ENCODE measurements at regions not wholly inside any gene's neighbourhood (a gene's known extent, or its start where the extent isn't known, plus 50 kb on each side); places are given as distances from the start of the nearest gene placed in this dataset.
A peak's percentile ranks its signal among the peaks of the same experiment; 100 is the strongest.
"Not testable (repeated sequence)": the region's sequence is repeated elsewhere in the genome, so short reads cannot be mapped to it uniquely, and the experiment has no call there.

- DNase-seq: no peak
These were observed 128.0 kb downstream of the ATP23 start for GRCh38 chr12:58069268-58069963.

GRCh38 chr12:58071994-58072393 lies 130.6 kb downstream of the ATP23 start:
- no peak for DNase-seq

DNA sequence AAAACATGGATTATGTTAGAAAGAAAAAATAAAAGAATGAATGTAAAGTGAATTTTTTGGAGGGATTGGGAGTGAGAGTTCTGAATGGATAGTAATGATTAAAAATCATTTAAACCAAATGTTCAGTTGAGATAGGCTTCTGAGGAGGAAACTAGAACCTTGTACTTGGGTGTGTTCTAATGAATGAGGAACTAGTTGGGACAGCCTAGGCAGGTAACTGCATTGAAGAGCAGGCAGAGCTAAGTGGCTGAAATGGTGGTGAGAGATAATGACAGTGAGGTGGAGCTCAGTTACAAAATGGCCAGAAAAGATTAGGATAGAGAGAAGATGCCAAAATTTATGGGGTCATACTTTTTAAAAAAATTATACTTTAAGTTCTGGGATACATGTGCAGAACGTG lies 132.9 kb downstream of the ATP23 start:
- DNase-seq: no peak

- DNase-seq: no peak
These were observed 138.4 kb downstream of the ATP23 start for GRCh38 chr12:58079806-58080205.

- no peak for DNase-seq
These were observed 140.1 kb downstream of the ATP23 start for GRCh38 chr12:58081488-58081887.

GRCh38 chr12:58082996-58083395 lies 141.6 kb downstream of the ATP23 start:
- DNase-seq: no peak

GRCh38 chr12:58086006-58086405 lies 144.6 kb downstream of the ATP23 start:
- no peak for DNase-seq

- DNase-seq: no peak
These were observed 145.6 kb downstream of the ATP23 start for GRCh38 chr12:58086930-58087329.

DNA sequence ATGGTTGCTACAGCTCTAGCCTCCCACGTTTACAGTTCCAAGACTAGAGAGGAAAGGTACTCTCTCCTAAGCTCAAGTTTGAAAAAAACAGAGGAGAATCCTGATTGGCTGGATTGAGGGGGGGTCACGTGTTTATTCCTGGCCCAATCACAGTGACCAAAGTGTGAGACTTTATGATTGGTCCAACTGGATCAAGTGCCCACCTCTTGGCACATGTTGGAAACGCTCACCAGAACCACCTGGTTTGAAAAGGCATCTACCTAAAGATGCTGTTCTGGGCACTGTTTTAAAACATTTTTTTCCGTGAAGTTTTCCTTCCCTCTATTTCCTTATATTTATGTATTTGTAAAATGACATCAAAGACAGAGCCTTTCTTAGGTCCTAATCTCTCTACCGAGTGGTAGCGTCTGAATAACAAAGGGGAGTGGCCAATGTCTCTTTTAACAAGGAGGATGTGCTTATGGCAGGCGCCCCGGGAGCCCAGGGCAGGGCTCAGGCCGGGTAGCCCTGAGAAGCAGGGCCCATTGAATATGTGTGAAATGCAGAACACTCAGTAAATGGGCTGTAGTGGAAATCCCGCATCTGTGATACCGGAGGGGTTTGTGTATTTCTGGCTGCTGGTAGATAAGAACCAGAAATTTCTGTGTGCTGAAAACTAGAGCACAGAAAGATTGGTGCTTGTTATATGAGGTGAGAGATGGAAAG lies 146.2 kb downstream of the ATP23 start:
- DNase-seq: no peak

- no peak for DNase-seq
These were observed 148.2 kb downstream of the ATP23 start for GRCh38 chr12:58089588-58089987.

- DNase-seq: no peak
These were observed 149.3 kb downstream of the ATP23 start for GRCh38 chr12:58090685-58091084.

DNA sequence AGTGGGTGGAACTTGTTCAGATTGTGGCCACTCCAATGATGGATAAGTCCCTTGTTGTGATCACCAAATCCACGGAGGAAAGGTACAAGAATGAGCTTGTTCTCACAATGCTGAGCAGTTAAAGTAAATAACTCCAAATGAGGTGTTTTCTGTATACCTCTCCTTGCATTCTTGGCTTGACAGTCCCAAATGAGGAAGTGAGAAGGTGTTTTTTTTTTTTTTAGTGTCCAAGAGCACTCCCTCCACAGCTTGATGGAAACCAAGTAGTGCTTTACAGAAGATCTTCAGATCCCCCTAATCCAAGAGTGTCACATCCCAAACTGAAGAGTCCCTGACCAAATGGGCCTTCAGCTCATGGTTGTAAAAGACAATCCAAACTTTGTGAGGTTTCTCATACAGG lies 153.6 kb downstream of the ATP23 start:
- no peak for DNase-seq

- no peak for DNase-seq
These were observed 156.4 kb downstream of the ATP23 start for GRCh38 chr12:58097741-58098140.

DNA sequence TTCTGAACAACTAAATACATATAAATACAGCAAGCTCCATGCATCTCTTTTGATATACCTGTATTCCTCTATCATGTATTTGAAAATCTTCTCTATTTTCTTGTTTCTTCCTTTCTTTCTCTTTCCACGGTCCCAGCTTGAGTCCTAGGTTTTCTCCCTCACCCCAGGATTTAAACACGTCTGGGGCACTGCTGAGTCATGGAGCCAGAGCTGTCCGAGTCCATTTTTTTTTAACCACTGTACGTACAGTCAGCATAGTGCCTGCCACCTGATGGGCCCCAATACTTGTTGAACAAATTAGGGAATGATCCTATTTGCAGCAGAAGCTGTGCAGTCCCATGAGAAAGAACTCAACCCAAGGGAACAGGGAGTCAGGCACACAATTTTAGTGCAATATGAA lies 158.1 kb downstream of the ATP23 start:
- no peak for DNase-seq

DNA sequence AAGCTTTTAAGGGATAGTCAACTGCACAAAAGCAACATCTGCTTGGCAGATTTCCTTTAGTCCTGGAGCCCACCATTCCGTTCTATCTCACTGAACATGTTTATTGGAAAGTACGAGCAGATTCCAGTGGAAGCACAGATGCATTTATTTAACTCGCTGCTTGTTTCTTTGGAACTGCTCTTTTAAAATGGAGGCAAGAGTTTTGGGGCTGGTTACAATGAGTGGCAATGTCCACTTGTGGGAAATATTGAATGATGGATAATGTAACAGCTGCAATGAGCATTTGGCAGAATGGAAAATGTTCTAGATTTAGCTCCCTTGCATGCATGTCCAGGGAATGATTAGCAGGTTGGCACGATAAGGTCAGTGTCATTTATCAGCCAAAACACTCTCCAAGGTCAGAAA lies 163.0 kb downstream of the ATP23 start:
- peak; percentile 28 for DNase-seq

DNA sequence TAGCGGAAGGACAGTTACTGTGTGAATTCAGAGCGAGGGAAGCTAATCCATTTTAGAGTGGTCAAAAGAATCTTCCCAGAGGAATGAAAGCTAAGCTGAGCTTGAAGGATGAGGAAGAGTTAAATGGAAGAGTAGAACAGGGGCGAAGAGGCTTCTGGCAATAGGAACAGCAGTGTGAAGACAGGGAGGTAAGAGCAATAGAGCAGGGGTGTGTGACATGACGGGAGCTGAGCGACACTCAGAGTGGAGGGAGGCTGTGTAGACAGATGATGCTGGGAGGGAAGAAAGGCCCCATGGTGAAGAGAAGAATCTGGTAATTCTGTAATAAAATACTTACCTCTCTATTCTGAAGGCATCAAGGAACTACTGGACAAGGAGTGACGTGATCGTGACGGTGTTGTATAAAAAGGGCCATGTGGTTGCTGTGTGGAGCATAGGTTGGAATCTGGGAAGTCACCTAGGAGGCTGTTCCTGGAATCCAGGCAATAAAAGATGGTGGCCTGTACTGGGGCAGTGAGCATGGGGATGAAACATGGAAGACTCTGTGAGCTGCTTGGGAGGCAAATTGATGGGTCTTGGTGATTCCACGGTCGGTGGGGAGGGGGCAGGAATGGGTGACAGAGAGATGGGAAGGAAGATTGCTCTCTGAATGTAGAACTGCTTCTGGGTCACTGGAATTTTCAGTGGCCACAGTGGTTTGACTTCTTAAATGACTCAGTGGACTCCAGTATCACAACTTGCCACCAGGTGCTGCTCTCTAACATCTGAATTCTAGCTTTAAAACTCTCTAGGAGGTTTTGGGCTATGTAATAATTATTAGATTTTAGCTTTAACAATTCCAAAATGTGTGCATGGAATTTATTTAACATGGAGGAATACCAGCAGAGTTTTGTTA lies 164.1 kb downstream of the ATP23 start:
- no peak for DNase-seq

GRCh38 chr12:58106195-58106594 lies 164.8 kb downstream of the ATP23 start:
- DNase-seq: no peak

- DNase-seq: no peak
These were observed 175.8 kb downstream of the ATP23 start for GRCh38 chr12:58117201-58117600.

DNA sequence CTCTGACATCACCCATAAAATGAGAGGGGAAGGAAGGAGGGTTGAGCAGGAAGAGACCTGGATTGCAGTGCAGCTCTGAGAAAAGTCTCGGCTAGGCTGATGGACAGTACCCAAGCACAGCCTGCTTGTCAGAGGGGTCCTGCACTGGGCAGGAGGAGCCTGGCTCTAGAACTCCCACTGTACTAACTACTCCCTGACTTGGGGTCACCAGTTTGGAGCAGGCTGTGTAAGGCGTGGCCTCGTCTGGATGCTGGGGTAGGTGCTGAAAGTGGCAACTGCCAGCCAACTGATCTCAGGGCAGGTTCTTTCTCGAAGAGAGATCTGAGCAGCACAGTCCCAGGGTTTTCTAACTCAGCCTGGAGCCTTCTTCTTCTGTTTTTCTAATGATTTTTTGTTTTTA lies 176.3 kb downstream of the ATP23 start:
- DNase-seq: no peak

- DNase-seq: not testable (repeated sequence)
These were observed 184.4 kb downstream of the ATP23 start for GRCh38 chr12:58125761-58126160.

DNA sequence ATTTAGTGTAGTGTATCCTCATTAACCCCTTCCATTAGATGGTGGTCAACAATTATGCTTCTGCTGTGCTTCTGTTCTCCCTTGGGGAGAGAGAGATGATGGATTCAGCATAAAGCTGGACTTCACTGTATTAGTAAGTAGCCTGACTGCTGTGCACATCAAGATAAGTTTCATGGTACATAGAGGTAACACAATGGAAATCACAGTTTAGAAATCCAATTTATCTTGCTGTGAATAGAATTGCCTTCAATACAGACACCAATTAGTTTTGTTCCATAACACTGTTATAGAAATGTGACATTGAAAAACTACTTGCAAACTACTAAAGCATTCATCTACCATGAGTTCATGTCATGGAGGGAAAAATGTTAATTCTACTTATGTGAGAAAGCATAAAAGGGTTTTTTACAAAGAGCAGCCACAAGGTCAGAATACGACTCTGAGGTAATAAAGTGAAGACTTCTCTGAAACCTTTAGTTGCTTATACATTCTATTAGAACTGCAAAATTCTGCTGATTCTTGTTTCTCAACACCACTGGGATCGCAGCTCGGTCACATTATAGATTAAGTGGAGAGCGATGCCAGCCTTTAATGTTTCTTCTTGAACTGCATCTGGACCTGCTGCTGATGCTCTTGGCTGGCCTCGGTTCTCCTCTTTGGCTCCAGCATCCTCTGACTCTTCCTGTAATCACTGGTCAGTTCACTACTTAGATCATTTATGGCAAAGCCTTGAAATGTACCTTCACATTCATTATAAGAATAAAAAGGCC lies 190.8 kb downstream of the ATP23 start:
- DNase-seq: no peak

GRCh38 chr12:58138424-58138823 lies 197.1 kb downstream of the ATP23 start:
- DNase-seq: no peak

DNA sequence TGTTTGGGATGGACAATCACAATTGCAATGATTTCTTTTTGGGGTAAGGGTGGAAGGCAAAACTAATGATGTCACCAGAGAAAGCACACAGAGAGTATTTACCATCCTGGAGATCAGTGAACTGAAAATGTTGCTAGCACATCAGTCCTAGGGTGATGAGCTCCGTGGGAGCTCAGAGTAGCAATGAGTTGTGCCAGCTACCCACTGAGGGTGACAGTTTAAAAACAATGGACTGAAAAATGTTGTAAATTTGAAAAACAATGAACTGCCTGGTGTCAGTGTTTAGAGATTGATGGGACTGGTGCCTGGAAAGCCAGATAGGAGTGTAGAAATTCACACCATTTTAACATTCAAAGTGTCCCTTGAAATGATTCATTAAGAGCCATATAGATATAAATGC lies 198.5 kb downstream of the ATP23 start:
- no peak for DNase-seq

Measured in femur (tissue), 1 donor.